OCI-LY1 (cell line): ENCODE measurements at regions not wholly inside any gene's neighbourhood (a gene's known extent, or its start where the extent isn't known, plus 50 kb on each side); places are given as distances from the start of the nearest gene placed in this dataset.

Experiments used
- EZH2 ChIP-seq: fragments of 200-600 bp; sonication (generic), shearing (Covaris generic); IDR thresholded peaks from 2 replicates; pipeline ENCODE4 v1.8.0; 2017; ENCODE audit warnings: borderline replicate concordance, mixed run types, mild to moderate bottlenecking, antibody characterized with exemption, low read length, moderate library complexity, mixed read lengths
- TF ChIP-seq, protein P1 (sequence below): fragments of 200-600 bp; sonication (generic), shearing (Covaris generic); IDR thresholded peaks from 2 replicates; pipeline ENCODE4 v1.5.1; 2017; ENCODE audit warnings: mild to moderate bottlenecking, antibody characterized with exemption, low read length, moderate library complexity, mixed read lengths

DNA sequence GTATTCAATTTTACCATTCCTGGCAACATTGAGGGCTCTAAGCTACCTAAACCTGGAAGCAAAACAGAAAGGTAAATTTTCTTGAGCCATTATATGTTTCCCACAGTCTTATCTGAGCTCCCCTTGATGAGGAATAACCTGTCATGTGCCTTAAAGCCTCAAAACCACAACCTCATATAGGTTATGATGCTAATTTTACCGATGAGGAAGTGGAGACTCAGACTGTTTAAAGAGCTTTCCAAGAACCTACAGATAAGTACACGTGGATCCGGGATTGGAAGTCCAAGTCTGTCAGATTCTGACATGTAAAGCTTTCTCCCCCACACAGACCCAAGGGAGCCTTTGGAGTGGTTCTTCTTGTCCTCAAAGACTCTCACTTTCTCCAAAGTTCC lies 140.5 kb downstream of the SEMA6D start:
- TF ChIP-seq EZH2: no peak
- TF ChIP-seq, protein P1, sequence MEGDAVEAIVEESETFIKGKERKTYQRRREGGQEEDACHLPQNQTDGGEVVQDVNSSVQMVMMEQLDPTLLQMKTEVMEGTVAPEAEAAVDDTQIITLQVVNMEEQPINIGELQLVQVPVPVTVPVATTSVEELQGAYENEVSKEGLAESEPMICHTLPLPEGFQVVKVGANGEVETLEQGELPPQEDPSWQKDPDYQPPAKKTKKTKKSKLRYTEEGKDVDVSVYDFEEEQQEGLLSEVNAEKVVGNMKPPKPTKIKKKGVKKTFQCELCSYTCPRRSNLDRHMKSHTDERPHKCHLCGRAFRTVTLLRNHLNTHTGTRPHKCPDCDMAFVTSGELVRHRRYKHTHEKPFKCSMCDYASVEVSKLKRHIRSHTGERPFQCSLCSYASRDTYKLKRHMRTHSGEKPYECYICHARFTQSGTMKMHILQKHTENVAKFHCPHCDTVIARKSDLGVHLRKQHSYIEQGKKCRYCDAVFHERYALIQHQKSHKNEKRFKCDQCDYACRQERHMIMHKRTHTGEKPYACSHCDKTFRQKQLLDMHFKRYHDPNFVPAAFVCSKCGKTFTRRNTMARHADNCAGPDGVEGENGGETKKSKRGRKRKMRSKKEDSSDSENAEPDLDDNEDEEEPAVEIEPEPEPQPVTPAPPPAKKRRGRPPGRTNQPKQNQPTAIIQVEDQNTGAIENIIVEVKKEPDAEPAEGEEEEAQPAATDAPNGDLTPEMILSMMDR: no peak
